ENCODE measurements at regions not wholly inside any gene's neighbourhood (a gene's known extent, or its start where the extent isn't known, plus 50 kb on each side); places are given as distances from the start of the nearest gene placed in this dataset.

DNA sequence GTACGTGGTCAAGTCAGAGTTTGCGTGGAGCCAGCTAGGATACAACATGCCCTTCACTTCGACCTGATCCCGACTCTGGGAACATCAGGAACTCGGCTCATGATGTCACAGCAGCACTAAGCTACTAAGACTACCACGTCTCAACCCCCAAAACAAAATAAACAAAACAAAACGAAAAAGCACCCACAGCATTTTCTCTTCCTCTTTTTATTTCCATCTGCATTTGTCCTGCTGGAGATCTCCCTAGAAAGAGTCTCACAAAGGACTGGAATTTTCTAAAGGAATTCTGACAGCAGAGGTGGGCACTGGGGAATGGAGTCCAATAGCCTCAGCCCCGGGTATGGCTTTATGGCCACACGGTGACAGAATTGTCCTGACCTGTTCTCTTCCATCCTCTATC is 196.6 kb downstream of the SALL1 start:
- TF ChIP-seq, protein P1, sequence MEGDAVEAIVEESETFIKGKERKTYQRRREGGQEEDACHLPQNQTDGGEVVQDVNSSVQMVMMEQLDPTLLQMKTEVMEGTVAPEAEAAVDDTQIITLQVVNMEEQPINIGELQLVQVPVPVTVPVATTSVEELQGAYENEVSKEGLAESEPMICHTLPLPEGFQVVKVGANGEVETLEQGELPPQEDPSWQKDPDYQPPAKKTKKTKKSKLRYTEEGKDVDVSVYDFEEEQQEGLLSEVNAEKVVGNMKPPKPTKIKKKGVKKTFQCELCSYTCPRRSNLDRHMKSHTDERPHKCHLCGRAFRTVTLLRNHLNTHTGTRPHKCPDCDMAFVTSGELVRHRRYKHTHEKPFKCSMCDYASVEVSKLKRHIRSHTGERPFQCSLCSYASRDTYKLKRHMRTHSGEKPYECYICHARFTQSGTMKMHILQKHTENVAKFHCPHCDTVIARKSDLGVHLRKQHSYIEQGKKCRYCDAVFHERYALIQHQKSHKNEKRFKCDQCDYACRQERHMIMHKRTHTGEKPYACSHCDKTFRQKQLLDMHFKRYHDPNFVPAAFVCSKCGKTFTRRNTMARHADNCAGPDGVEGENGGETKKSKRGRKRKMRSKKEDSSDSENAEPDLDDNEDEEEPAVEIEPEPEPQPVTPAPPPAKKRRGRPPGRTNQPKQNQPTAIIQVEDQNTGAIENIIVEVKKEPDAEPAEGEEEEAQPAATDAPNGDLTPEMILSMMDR (IDR thresholded peaks at IDR 0.05; ENCODE audit: low read depth, low read length) = no peak
- TF ChIP-seq EZH2phosphoT487 (IDR thresholded peaks at IDR 0.05; ENCODE audit: low read depth) = no peak
